ENCODE measurements at regions not wholly inside any gene's neighbourhood (a gene's known extent, or its start where the extent isn't known, plus 50 kb on each side); places are given as distances from the start of the nearest gene placed in this dataset.

- CTCF ChIA-PET: no interaction called here
- no TSS peak for BruUV-seq (replicated peaks)
- H3K4me1 ChIP-seq (ENCODE audit: control insufficient read depth, insufficient read depth, low read length): no peaks in the 10 kb centered on the region
- intact Hi-C loops (cut with micrococcal nuclease; ENCODE audit: unreplicated experiment) (no loop called here), in situ Hi-C loops (cut with HindIII; ENCODE audit: low pct_unique_long_range_greater_than_20kb, low sequenced_read_pairs) (no loop called here)
- H3K36me3 ChIP-seq (ENCODE audit: control insufficient read depth, insufficient read depth, low read length): no peaks in the 10 kb centered on the region
- TF ChIP-seq CTCF (IDR thresholded peaks at IDR 0.05) (no peak), REST (IDR thresholded peaks at IDR 0.05; ENCODE audit: insufficient read depth in 1 of 2, low read depth in 2 of 2, low read length in 1 of 2) (no peak), TCF7L2 (IDR thresholded peaks at IDR 0.05; ENCODE audit: low read depth, low read length) (no peak), SIN3A (IDR thresholded peaks at IDR 0.05; ENCODE audit: borderline replicate concordance, insufficient read depth, low read depth, low read length) (no peak)
- no peaks in the 10 kb centered on the region for H3K27me3 ChIP-seq (ENCODE audit: control insufficient read depth, insufficient read depth, low read length)
- H3K9me3 ChIP-seq (ENCODE audit: control insufficient read depth, insufficient read depth, low read depth, low read length): no peaks in the 10 kb centered on the region
- no peak overlapping the region for H3K27ac ChIP-seq (ENCODE audit: low read length)
- no peak overlapping the region for H3K4me3 ChIP-seq (ENCODE audit: low read depth in 2 of 2, low read length in 2 of 2)
- DNase-seq (ENCODE audit: low read depth, low spot score): no peak
- ATAC-seq: no peak
- POLR2A ChIA-PET: no interaction called here
Observed at GRCh38 chr21:15521644-15522001, 208.2 kb upstream of the USP25 start.

- Histone ChIP-seq H3K4me3 (ENCODE audit: low read depth in 2 of 2, low read length in 2 of 2) (no peak overlapping the region), H3K27me3 (ENCODE audit: control insufficient read depth, insufficient read depth, low read length) (no peaks in the 10 kb centered on the region), H3K9me3 (ENCODE audit: control insufficient read depth, insufficient read depth, low read depth, low read length) (no peaks in the 10 kb centered on the region), H3K4me1 (ENCODE audit: control insufficient read depth, insufficient read depth, low read length) (no peaks in the 10 kb centered on the region), H3K36me3 (ENCODE audit: control insufficient read depth, insufficient read depth, low read length) (no peaks in the 10 kb centered on the region), H3K27ac (ENCODE audit: low read length) (no peak overlapping the region)
- no peak for ATAC-seq
- no TSS peak for BruUV-seq (replicated peaks)
- no peak for DNase-seq (ENCODE audit: low read depth, low spot score)
- intact Hi-C loops (cut with micrococcal nuclease; ENCODE audit: unreplicated experiment) (no loop called here), in situ Hi-C loops (cut with HindIII; ENCODE audit: low pct_unique_long_range_greater_than_20kb, low sequenced_read_pairs) (no loop called here)
- ChIA-PET CTCF (no interaction called here), POLR2A (no interaction called here)
- no peak for TF ChIP-seq SIN3A (IDR thresholded peaks at IDR 0.05; ENCODE audit: borderline replicate concordance, insufficient read depth, low read depth, low read length)
- no peak for TF ChIP-seq REST (IDR thresholded peaks at IDR 0.05; ENCODE audit: insufficient read depth in 1 of 2, low read depth in 2 of 2, low read length in 1 of 2)
- TF ChIP-seq POLR2AphosphoS5 (IDR thresholded peaks at IDR 0.05; ENCODE audit: low read depth, low read length): no peak
- TF ChIP-seq TCF7L2 (IDR thresholded peaks at IDR 0.05; ENCODE audit: low read depth, low read length): no peak
- no peak for TF ChIP-seq CTCF (IDR thresholded peaks at IDR 0.05)
Observed at GRCh38 chr21:15522148-15522547, 207.6 kb upstream of the USP25 start.

All from Panc1 (cell line).